Sigmoid colon (tissue), 6 donors: ENCODE measurements at regions not wholly inside any gene's neighbourhood (a gene's known extent, or its start where the extent isn't known, plus 50 kb on each side); places are given as distances from the start of the nearest gene placed in this dataset.

ENCODE experiments used
- DNase-seq: peaks from one replicate; pipeline ENCODE4 v3.0.0-alpha.2; 2019
- H3K27ac ChIP-seq, 4 donors: fragments of 200-600 bp; sonication (generic); one replicate each; pipeline ENCODE4 v1.5.1; 2016 to 2019; ENCODE audit warnings: mild to moderate bottlenecking in 1 of 4
- H3K27me3 ChIP-seq, 3 donors: fragments of 200-600 bp; sonication (generic); one replicate each; pipeline ENCODE4 v1.5.1; 2019; ENCODE audit warnings: mild to moderate bottlenecking in 1 of 3
- H3K36me3 ChIP-seq, 4 donors: fragments of 200-600 bp; sonication (generic); one replicate each; pipeline ENCODE4 v1.5.1; 2016 to 2019
- H3K4me1 ChIP-seq, 4 donors: fragments of 200-600 bp; sonication (generic); one replicate each; pipeline ENCODE4 v1.5.1; 2017 to 2019
- H3K4me3 ChIP-seq, 4 donors: fragments of 200-600 bp; sonication (generic); one replicate each; pipeline ENCODE4 v1.5.1; 2017 to 2019; ENCODE audit warnings: mild to moderate bottlenecking in 2 of 4, moderate library complexity in 1 of 4
- H3K9me3 ChIP-seq, 4 donors: fragments of 200-600 bp in 3 of 4; sonication (generic) in 3 of 4; one replicate each; pipeline versions ENCODE4 v1.5.1 to v1.6.1; 2013 to 2019
- EP300 ChIP-seq, 4 donors: sonication (generic); formaldehyde crosslinking; IDR thresholded peaks; one replicate each; pipeline ENCODE4 v1.6.1; 2017; ENCODE audit warnings: antibody characterized with exemption in 4 of 4
- POLR2A ChIP-seq, 2 donors: fragments of 450-650 bp; IDR thresholded peaks; one replicate each; pipeline ENCODE4 v1.6.1; 2016; ENCODE audit warnings: antibody characterized with exemption in 2 of 2, mild to moderate bottlenecking in 2 of 2, moderate library complexity in 2 of 2
- POLR2AphosphoS5 ChIP-seq, 4 donors: sonication (generic); formaldehyde crosslinking; IDR thresholded peaks; one replicate each; pipeline ENCODE4 v1.6.1; 2017; ENCODE audit warnings: antibody characterized with exemption in 4 of 4
- WGBS, 2 donors: extraction: QIAGEN DNeasy Blood & Tissue Kit; methylation state at CpG; one replicate each; pipeline ENCODE4 v1.1.7; 2013; 5-methylcytosine and 5-hydroxymethylcytosine counted together
- intact Hi-C: fragments of 100-400 bp; cut with DNase I; formaldehyde crosslinking; loops from one replicate; pipeline ENCODE4 v1.15.1; 2023
- TF ChIP-seq, protein P1 (sequence below), 4 experiments: fragments of 450-650 bp in 3 of 4; fragments of 200-600 bp in 1 of 4; IDR thresholded peaks; one replicate each; pipeline ENCODE4 v1.5.1; 2016 to 2019; ENCODE audit warnings: antibody characterized with exemption in 4 of 4, mild to moderate bottlenecking in 3 of 4, moderate library complexity in 2 of 4
- donor health status: healthy with polysubstance abuse.
- donor health status: healthy.

GRCh38 chr2:5493256-5493655 is 198.9 kb upstream of the SOX11 start:
- Histone ChIP-seq H3K36me3 (no peaks in the 10 kb centered on the region), H3K9me3 (no peaks in the 10 kb centered on the region), H3K4me3 (no peak overlapping the region), H3K4me1 (no peaks in the 10 kb centered on the region), H3K27me3 (no peaks in the 10 kb centered on the region), H3K27ac (no peak overlapping the region)
- 91 to 92% methylated on average over 17 of the region's 17 CpGs for WGBS, 2 donors
- TF ChIP-seq EP300 (IDR thresholded peaks at IDR 0.05) (no peak), POLR2AphosphoS5 (IDR thresholded peaks at IDR 0.05) (no peak), POLR2A (IDR thresholded peaks at IDR 0.05) (no peak)
- TF ChIP-seq, protein P1, sequence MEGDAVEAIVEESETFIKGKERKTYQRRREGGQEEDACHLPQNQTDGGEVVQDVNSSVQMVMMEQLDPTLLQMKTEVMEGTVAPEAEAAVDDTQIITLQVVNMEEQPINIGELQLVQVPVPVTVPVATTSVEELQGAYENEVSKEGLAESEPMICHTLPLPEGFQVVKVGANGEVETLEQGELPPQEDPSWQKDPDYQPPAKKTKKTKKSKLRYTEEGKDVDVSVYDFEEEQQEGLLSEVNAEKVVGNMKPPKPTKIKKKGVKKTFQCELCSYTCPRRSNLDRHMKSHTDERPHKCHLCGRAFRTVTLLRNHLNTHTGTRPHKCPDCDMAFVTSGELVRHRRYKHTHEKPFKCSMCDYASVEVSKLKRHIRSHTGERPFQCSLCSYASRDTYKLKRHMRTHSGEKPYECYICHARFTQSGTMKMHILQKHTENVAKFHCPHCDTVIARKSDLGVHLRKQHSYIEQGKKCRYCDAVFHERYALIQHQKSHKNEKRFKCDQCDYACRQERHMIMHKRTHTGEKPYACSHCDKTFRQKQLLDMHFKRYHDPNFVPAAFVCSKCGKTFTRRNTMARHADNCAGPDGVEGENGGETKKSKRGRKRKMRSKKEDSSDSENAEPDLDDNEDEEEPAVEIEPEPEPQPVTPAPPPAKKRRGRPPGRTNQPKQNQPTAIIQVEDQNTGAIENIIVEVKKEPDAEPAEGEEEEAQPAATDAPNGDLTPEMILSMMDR (IDR thresholded peaks at IDR 0.05): no peak
- intact Hi-C loops: no loop called here
- no peak for DNase-seq

DNA sequence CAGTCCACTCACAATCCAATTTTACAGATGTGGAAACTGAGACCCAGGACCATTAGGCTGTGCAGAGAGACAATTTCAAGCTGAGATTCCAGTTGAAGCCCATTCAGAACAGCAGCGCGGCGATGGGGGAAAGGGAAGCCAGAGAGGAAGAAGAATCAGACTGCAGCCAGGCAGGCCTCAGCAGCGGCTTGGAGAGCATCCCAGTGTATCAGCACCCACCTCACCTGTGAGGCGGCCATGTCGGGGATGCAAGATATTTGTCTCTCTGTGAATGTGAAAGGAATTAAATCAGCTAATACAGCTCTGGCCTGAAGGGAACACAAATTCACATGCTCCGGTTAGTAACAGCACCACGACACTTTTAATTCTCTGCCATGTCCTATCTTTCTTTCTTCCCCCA is 198.0 kb upstream of the SOX11 start:
- intact Hi-C loops: no loop called here
- H3K9me3 ChIP-seq: no peaks in the 10 kb centered on the region
- H3K27me3 ChIP-seq: no peaks in the 10 kb centered on the region
- no peaks in the 10 kb centered on the region for H3K4me1 ChIP-seq
- no peaks in the 10 kb centered on the region for H3K36me3 ChIP-seq
- TF ChIP-seq POLR2AphosphoS5 (IDR thresholded peaks at IDR 0.05): no peak
- TF ChIP-seq, protein P1 (IDR thresholded peaks at IDR 0.05): no peak
- TF ChIP-seq EP300 (IDR thresholded peaks at IDR 0.05): no peak
- no peak for TF ChIP-seq POLR2A (IDR thresholded peaks at IDR 0.05)
- H3K4me3 ChIP-seq: no peak overlapping the region
- 91 to 95% methylated on average over 8 of the region's 8 CpGs for WGBS, 2 donors
- H3K27ac ChIP-seq: no peak overlapping the region
- no peak for DNase-seq

- no peaks in the 10 kb centered on the region for H3K27me3 ChIP-seq
- TF ChIP-seq, protein P1 (IDR thresholded peaks at IDR 0.05): no peak
- TF ChIP-seq POLR2A (IDR thresholded peaks at IDR 0.05) (no peak), POLR2AphosphoS5 (IDR thresholded peaks at IDR 0.05) (no peak), EP300 (IDR thresholded peaks at IDR 0.05) (no peak)
- H3K36me3 ChIP-seq: no peaks in the 10 kb centered on the region
- no peak overlapping the region for H3K4me3 ChIP-seq
- no peaks in the 10 kb centered on the region for H3K9me3 ChIP-seq
- 63 to 78% methylated on average over 8 of the region's 8 CpGs for WGBS, 2 donors
- intact Hi-C loops: no loop called here
- no peak for DNase-seq
- no peaks in the 10 kb centered on the region for H3K4me1 ChIP-seq
- H3K27ac ChIP-seq: no peak overlapping the region
These were observed 196.6 kb upstream of the SOX11 start for GRCh38 chr2:5495586-5495985.

DNA sequence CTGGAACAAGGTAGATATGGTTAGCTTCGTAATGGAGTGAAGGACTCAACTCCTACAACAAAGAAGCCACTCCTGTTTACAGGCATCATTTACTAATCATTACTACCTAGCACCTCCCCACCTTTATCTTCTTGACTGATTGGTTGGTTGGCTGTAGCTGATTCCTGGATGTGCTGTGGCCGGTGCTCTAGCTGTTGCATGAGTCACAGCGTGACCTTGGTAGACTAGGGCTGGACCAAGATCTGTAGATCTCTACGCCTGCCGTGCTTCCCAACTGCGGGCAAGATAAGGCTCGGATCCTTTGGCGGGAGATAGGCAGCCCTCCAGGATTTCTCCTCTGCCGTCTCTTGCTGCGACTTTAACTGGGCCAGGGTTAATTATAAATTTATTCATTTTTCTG is 194.3 kb upstream of the SOX11 start:
- 86 to 91% methylated on average over 10 of the region's 10 CpGs for WGBS, 2 donors
- H3K27ac ChIP-seq: no peak overlapping the region
- no peaks in the 10 kb centered on the region for H3K27me3 ChIP-seq
- no peaks in the 10 kb centered on the region for H3K9me3 ChIP-seq
- intact Hi-C loops: no loop called here
- TF ChIP-seq POLR2A (IDR thresholded peaks at IDR 0.05) (no peak), EP300 (IDR thresholded peaks at IDR 0.05) (no peak), POLR2AphosphoS5 (IDR thresholded peaks at IDR 0.05) (no peak)
- TF ChIP-seq, protein P1 (IDR thresholded peaks at IDR 0.05): no peak
- no peaks in the 10 kb centered on the region for H3K4me1 ChIP-seq
- no peak overlapping the region for H3K4me3 ChIP-seq
- no peak for DNase-seq
- no peaks in the 10 kb centered on the region for H3K36me3 ChIP-seq

DNA sequence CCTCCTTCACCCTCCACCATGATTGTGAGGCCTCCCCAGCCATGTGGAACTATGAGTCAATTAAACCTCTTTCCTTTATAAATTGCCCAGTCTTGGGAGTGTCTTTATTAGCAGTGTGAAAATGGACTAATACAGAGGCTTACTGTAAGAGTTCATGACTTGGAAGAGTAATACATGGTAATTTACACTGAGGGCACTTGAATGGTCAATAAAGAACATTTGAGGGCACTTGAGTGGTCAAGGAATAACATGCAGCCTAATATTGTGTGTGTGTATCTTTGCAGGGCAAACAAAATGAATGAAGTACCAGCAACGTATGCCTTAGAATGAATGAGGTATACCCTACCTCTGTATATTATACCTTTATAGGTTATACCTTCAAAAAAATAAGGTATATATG is 190.4 kb upstream of the SOX11 start:
- Histone ChIP-seq H3K27me3 (no peaks in the 10 kb centered on the region), H3K9me3 (no peaks in the 10 kb centered on the region), H3K4me1 (no peaks in the 10 kb centered on the region), H3K4me3 (no peak overlapping the region), H3K27ac (no peak overlapping the region), H3K36me3 (no peaks in the 10 kb centered on the region)
- intact Hi-C loops: no loop called here
- no peak for TF ChIP-seq POLR2AphosphoS5 (IDR thresholded peaks at IDR 0.05)
- TF ChIP-seq, protein P1 (IDR thresholded peaks at IDR 0.05): no peak
- no peak for TF ChIP-seq EP300 (IDR thresholded peaks at IDR 0.05)
- no peak for TF ChIP-seq POLR2A (IDR thresholded peaks at IDR 0.05)
- 91 to 92% methylated on average over 1 of the region's 1 CpG for WGBS, 2 donors
- no peak for DNase-seq
